Stomach (tissue), 8 donors: ENCODE measurements at regions not wholly inside any gene's neighbourhood (a gene's known extent, or its start where the extent isn't known, plus 50 kb on each side); places are given as distances from the start of the nearest gene placed in this dataset.

Source experiments
- DNase-seq, 2 donors: peaks; one replicate each; pipeline versions ENCODE4 v3.0.0 to v3.0.0-alpha.2; 2013 to 2019
- H3K27ac ChIP-seq, 5 donors: fragments of 200-600 bp in 4 of 5; sonication (generic) in 4 of 5; one replicate each; pipeline ENCODE4 v1.5.1; 2013 to 2019; ENCODE audit warnings: mild to moderate bottlenecking in 1 of 5, moderate library complexity in 1 of 5
- H3K27me3 ChIP-seq, 3 donors: fragments of 200-600 bp; sonication (generic); one replicate each; pipeline ENCODE4 v1.5.1; 2017 to 2019; ENCODE audit warnings: mixed run types in 1 of 3
- H3K36me3 ChIP-seq, 4 donors: fragments of 200-600 bp; sonication (generic); 1 replicate in 3 of 4; 2 replicates in 1 of 4; pipeline ENCODE4 v1.5.1; 2016 to 2019
- H3K4me1 ChIP-seq, 4 donors: fragments of 200-600 bp; sonication (generic); one replicate each; pipeline ENCODE4 v1.5.1; 2016 to 2019
- H3K4me3 ChIP-seq, 4 donors: fragments of 200-600 bp; sonication (generic) in 3 of 4; one replicate each; pipeline ENCODE4 v1.5.1; 2016 to 2019; ENCODE audit warnings: mild to moderate bottlenecking in 1 of 4
- H3K9me3 ChIP-seq, 4 donors: fragments of 200-600 bp; sonication (generic); one replicate each; pipeline ENCODE4 v1.5.1; 2016 to 2019
- CTCF ChIP-seq, 7 experiments: fragments of 450-650 bp in 4 of 7; fragments of 200-600 bp in 3 of 7; sonication (generic) in 3 of 7; IDR thresholded peaks; one replicate each; pipeline ENCODE4 v1.5.1; 2016 to 2019; ENCODE audit warnings: antibody characterized with exemption in 7 of 7, control low read depth in 2 of 7, mild to moderate bottlenecking in 1 of 7
- EP300 ChIP-seq: sonication (generic); formaldehyde crosslinking; IDR thresholded peaks from one replicate; pipeline ENCODE4 v1.6.1; 2017; ENCODE audit warnings: antibody characterized with exemption
- POLR2A ChIP-seq, 4 donors: fragments of 450-650 bp; IDR thresholded peaks; one replicate each; pipeline ENCODE4 v1.6.1; 2016; ENCODE audit warnings: antibody characterized with exemption in 4 of 4, control low read depth in 2 of 4, mild to moderate bottlenecking in 1 of 4, moderate library complexity in 1 of 4
- POLR2AphosphoS5 ChIP-seq, 3 donors: sonication (generic); formaldehyde crosslinking; IDR thresholded peaks; one replicate each; pipeline ENCODE4 v1.6.1; 2016; ENCODE audit warnings: antibody characterized with exemption in 3 of 3
- WGBS, 5 donors: extraction: QIAGEN DNeasy Blood & Tissue Kit in 3 of 5; methylation state at CpG; one replicate each; pipeline versions ENCODE4 v1.1.5 to v1.1.7; 2013 to 2018; 5-methylcytosine and 5-hydroxymethylcytosine counted together
- intact Hi-C: fragments of 100-400 bp; cut with DNase I; formaldehyde crosslinking; loops from one replicate; pipeline ENCODE4 v1.15.1; 2023; ENCODE audit warnings: low total_unique reads
- donor health status: healthy with polysubstance abuse.
- donor health status: Bipolar disorder and iron deficiency.
- donor health status: healthy.

- intact Hi-C loops = no loop called here
- no peak for TF ChIP-seq POLR2A (IDR thresholded peaks at IDR 0.05)
- TF ChIP-seq CTCF (IDR thresholded peaks at IDR 0.05) = no peak
- DNase-seq = no peak
These were observed 676.0 kb downstream of the SLC16A7 start for GRCh38 chr12:60271816-60272215.

GRCh38 chr12:60278209-60278608 is 682.4 kb downstream of the SLC16A7 start:
- WGBS, 5 donors = 22 to 42% (median 31%) methylated on average over 2 of the region's 2 CpGs
- Histone ChIP-seq H3K27ac (no peak overlapping the region), H3K4me3 (no peak overlapping the region), H3K9me3 (peaks cover 0 to 13% (median 0%) of the 10 kb centered on the region in 4 donors), H3K4me1 (no peaks in the 10 kb centered on the region), H3K36me3 (no peaks in the 10 kb centered on the region), H3K27me3 (no peaks in the 10 kb centered on the region)
- no peak for DNase-seq
- intact Hi-C loops = no loop called here
- no peak for TF ChIP-seq CTCF (IDR thresholded peaks at IDR 0.05)
- TF ChIP-seq POLR2A (IDR thresholded peaks at IDR 0.05) = no peak
- no peak for TF ChIP-seq EP300
- no peak for TF ChIP-seq POLR2AphosphoS5 (IDR thresholded peaks at IDR 0.05)

More at GRCh38 chr12:60271816-60272215, 676.0 kb downstream of the SLC16A7 start:
- H3K4me3 ChIP-seq = no peak overlapping the region
- 84 to 93% (median 86%) methylated on average over 9 of the region's 9 CpGs for WGBS, 5 donors
- H3K9me3 ChIP-seq = peaks cover 0 to 11% (median 2%) of the 10 kb centered on the region in 4 donors
- no peaks in the 10 kb centered on the region for H3K4me1 ChIP-seq
- no peaks in the 10 kb centered on the region for H3K27me3 ChIP-seq
- H3K27ac ChIP-seq = no peak overlapping the region
- no peaks in the 10 kb centered on the region for H3K36me3 ChIP-seq

GRCh38 chr12:60279221-60279620 is 683.4 kb downstream of the SLC16A7 start:
- H3K9me3 ChIP-seq = peaks cover 0 to 13% (median 0%) of the 10 kb centered on the region in 4 donors
- 40 to 72% (median 55%) methylated on average over 1 of the region's 1 CpG for WGBS, 5 donors
- TF ChIP-seq EP300 = no peak
- TF ChIP-seq POLR2AphosphoS5 (IDR thresholded peaks at IDR 0.05) = no peak
- no peak for TF ChIP-seq POLR2A (IDR thresholded peaks at IDR 0.05)
- TF ChIP-seq CTCF (IDR thresholded peaks at IDR 0.05) = no peak
- no peak overlapping the region for H3K4me3 ChIP-seq
- no peak for DNase-seq
- no peaks in the 10 kb centered on the region for H3K27me3 ChIP-seq
- no peaks in the 10 kb centered on the region for H3K36me3 ChIP-seq
- no peak overlapping the region for H3K27ac ChIP-seq
- no peaks in the 10 kb centered on the region for H3K4me1 ChIP-seq
- intact Hi-C loops = no loop called here

- no peak for DNase-seq
- WGBS, 5 donors = 84 to 95% (median 92%) methylated on average over 8 of the region's 8 CpGs
- Histone ChIP-seq H3K4me1 (no peaks in the 10 kb centered on the region), H3K9me3 (peaks cover 0 to 13% (median 0%) of the 10 kb centered on the region in 4 donors), H3K27ac (no peak overlapping the region), H3K4me3 (no peak overlapping the region), H3K36me3 (no peaks in the 10 kb centered on the region), H3K27me3 (no peaks in the 10 kb centered on the region)
- intact Hi-C loops = no loop called here
- TF ChIP-seq CTCF (IDR thresholded peaks at IDR 0.05) (no peak), EP300 (no peak), POLR2A (IDR thresholded peaks at IDR 0.05) (no peak), POLR2AphosphoS5 (IDR thresholded peaks at IDR 0.05) (no peak)
These were observed 685.7 kb downstream of the SLC16A7 start for GRCh38 chr12:60281522-60281921.
